Endothelial cell of umbilical vein (primary cell): ENCODE measurements at regions not wholly inside any gene's neighbourhood (a gene's known extent, or its start where the extent isn't known, plus 50 kb on each side); places are given as distances from the start of the nearest gene placed in this dataset.

ENCODE experiments used
- BruUV-seq: library from RNA; stranded (reverse); fragments of 400-500 nt; replicated peaks from 2 replicates; lab custom pipeline; 2021; lab: Mats Ljungman, UMichigan
- CTCF ChIA-PET: fragments of 300-600, 350-600 bp; sonication (Branson Sonifier 250); formaldehyde crosslinking; loops from one replicate; lab custom pipeline; 2021; ENCODE audit warnings: antibody characterized with exemption, inconsistent platforms; lab: Charles Lee
- POLR2A ChIA-PET: fragments of 300-600, 350-600 bp; sonication (Branson Sonifier 250); formaldehyde crosslinking; loops from one replicate; lab custom pipeline; 2021; ENCODE audit warnings: antibody characterized with exemption, inconsistent platforms; lab: Charles Lee
- DNase-seq: peaks from one replicate; pipeline ENCODE4 v3.0.0-alpha.2; 2011; ENCODE audit warnings: low read depth, low spot score
- FAIRE-seq: peaks from 2 replicates; lab custom pipeline; 2011; peaks lifted over from hg19 to GRCh38; lab: Jason Lieb, UNC
- H2AFZ ChIP-seq: 2 replicates; pipeline ENCODE4 v1.6.0; 2012; ENCODE audit warnings: low read depth, low read length, control low read depth, inconsistent platforms
- H3K27ac ChIP-seq: 2 replicates; pipeline ENCODE4 v1.5.1; 2011; ENCODE audit warnings: low read depth, mild to moderate bottlenecking, control low read depth, low read length, moderate library complexity; ENCODE audit not compliant: insufficient read depth
- H3K27me3 ChIP-seq, 2 experiments: 2 replicates each; pipeline versions ENCODE4 v1.6.0 to v1.6.1; 2011; ENCODE audit warnings: low read length in 2 of 2, mixed read lengths in 1 of 2; ENCODE audit not compliant: control insufficient read depth in 2 of 2, insufficient read depth in 2 of 2
- H3K36me3 ChIP-seq, 2 experiments: 2 replicates in 1 of 2; 3 replicates in 1 of 2; pipeline ENCODE4 v1.5.1; 2011; ENCODE audit warnings: low read length in 2 of 2, mild to moderate bottlenecking in 1 of 2, moderate library complexity in 1 of 2; ENCODE audit not compliant: control insufficient read depth in 2 of 2, insufficient read depth in 2 of 2; ENCODE audit errors: extremely low read depth in 1 of 2
- H3K4me1 ChIP-seq: 3 replicates; pipeline ENCODE4 v1.5.1; 2011; ENCODE audit warnings: mild to moderate bottlenecking, low read length; ENCODE audit not compliant: control insufficient read depth, insufficient read depth; ENCODE audit errors: extremely low read depth
- H3K4me2 ChIP-seq: 2 replicates; pipeline ENCODE4 v1.6.1; 2011; ENCODE audit warnings: low read length, control low read depth, mixed read lengths; ENCODE audit not compliant: insufficient read depth
- H3K4me3 ChIP-seq, 3 experiments: fragments of 200-600 bp in 1 of 3; sonication (generic), shearing (Covaris generic) in 1 of 3; replicated peaks in 1 of 3; 2 replicates each; pipeline ENCODE4 v1.5.1; 2011 to 2016; ENCODE audit warnings: control low read depth in 3 of 3, low read length in 3 of 3, mild to moderate bottlenecking in 2 of 3, inconsistent platforms in 1 of 3, low read depth in 1 of 3, moderate library complexity in 1 of 3; ENCODE audit not compliant: insufficient read depth in 1 of 3
- H3K79me2 ChIP-seq: 2 replicates; pipeline ENCODE4 v1.6.0; 2012; ENCODE audit warnings: low read length, inconsistent platforms; ENCODE audit not compliant: control insufficient read depth, insufficient read depth
- H3K9ac ChIP-seq: replicated peaks from 2 replicates; pipeline ENCODE3; 2011; ENCODE audit warnings: low read length, control low read depth; ENCODE audit not compliant: insufficient read depth; ENCODE audit errors: extremely low read depth
- H3K9me1 ChIP-seq: replicated peaks from 3 replicates; pipeline ENCODE4 v1.6.0; 2011; ENCODE audit warnings: mild to moderate bottlenecking, low read length; ENCODE audit not compliant: control insufficient read depth, insufficient read depth; ENCODE audit errors: extremely low read depth
- H3K9me3 ChIP-seq: replicated peaks from 2 replicates; pipeline ENCODE4 v1.5.1; 2012; ENCODE audit warnings: low read length, inconsistent platforms; ENCODE audit not compliant: control insufficient read depth, insufficient read depth
- H4K20me1 ChIP-seq: replicated peaks from 2 replicates; pipeline ENCODE3; 2011; ENCODE audit warnings: mild to moderate bottlenecking, low read length; ENCODE audit not compliant: control insufficient read depth, insufficient read depth; ENCODE audit errors: extremely low read depth
- EZH2 ChIP-seq: IDR thresholded peaks from 2 replicates; pipeline ENCODE4 v1.6.1; 2012; ENCODE audit warnings: borderline replicate concordance, low read depth, mild to moderate bottlenecking, moderate library complexity, low read length, inconsistent platforms; ENCODE audit not compliant: severe bottlenecking
- FOS ChIP-seq: IDR thresholded peaks from 2 replicates; pipeline ENCODE4 v1.6.1; 2011; ENCODE audit warnings: mild to moderate bottlenecking, low read length, moderate library complexity, borderline replicate concordance; ENCODE audit not compliant: insufficient read depth
- JUN ChIP-seq: IDR thresholded peaks from 2 replicates; pipeline ENCODE4 v1.6.1; 2011; ENCODE audit warnings: borderline replicate concordance, low read depth; ENCODE audit not compliant: insufficient read length, insufficient read depth
- MAX ChIP-seq: IDR thresholded peaks from 2 replicates; pipeline ENCODE4 v1.6.1; 2011; ENCODE audit not compliant: insufficient read depth, insufficient read length
- MYC ChIP-seq: IDR thresholded peaks from one replicate; pipeline ENCODE4 v1.6.1; 2011; ENCODE audit warnings: mild to moderate bottlenecking, low read depth, low read length
- POLR2A ChIP-seq: IDR thresholded peaks from 2 replicates; pipeline ENCODE4 v1.6.1; 2012; ENCODE audit warnings: low read depth, mild to moderate bottlenecking, control low read depth, low read length
- POLR2AphosphoS5 ChIP-seq: IDR thresholded peaks from 2 replicates; pipeline ENCODE4 v1.6.1; 2012; ENCODE audit warnings: low read depth, mild to moderate bottlenecking, control low read depth, low read length, moderate library complexity; ENCODE audit not compliant: insufficient read depth
- dilution Hi-C: fragments of 300-500 bp; cut with MboI; formaldehyde crosslinking; loops from one replicate; pipeline ENCODE4 v1.15.0; 2019; ENCODE audit warnings: low sequenced_read_pairs; ENCODE audit not compliant: extremely low pct_ligation_motif_present
- intact Hi-C: fragments of 100-400 bp; cut with micrococcal nuclease; formaldehyde crosslinking; loops from one replicate; pipeline ENCODE4 v1.10.0; 2022
- TF ChIP-seq, protein P1 (sequence below), 2 donors: IDR thresholded peaks; 1 replicate in 1 of 2; 2 replicates in 1 of 2; pipeline ENCODE4 v1.5.1; 2011; ENCODE audit warnings: low read length in 2 of 2, mild to moderate bottlenecking in 2 of 2, moderate library complexity in 2 of 2, control low read depth in 1 of 2, inconsistent platforms in 1 of 2, low read depth in 1 of 2; ENCODE audit not compliant: insufficient read depth in 1 of 2; ENCODE audit errors: extremely low read depth in 1 of 2

DNA sequence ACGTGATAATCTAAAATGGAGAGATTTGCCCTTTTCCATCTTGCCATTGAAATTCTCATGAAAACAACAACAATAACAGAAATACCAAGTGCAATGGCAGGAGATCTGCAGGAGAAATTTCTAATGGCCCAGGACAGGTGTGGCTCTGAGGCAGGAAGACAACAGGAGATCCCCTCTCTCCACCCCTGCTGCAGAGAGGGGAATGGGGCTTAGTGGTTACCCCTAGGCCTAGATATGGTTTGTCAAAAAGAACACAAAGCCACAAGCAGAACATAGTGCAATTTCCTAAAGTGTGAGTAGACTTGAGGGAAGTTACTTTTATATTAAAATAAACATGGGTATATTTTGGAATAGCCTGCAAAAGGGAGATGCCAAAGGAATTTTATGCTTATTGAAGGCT is 369.5 kb downstream of the KCNRG start:
- Histone ChIP-seq H2AFZ (no peak overlapping the region), H3K9me1 (no peaks in the 10 kb centered on the region), H4K20me1 (no peaks in the 10 kb centered on the region), H3K36me3 (no peaks in the 10 kb centered on the region), H3K79me2 (no peaks in the 10 kb centered on the region), H3K27ac (no peak overlapping the region), H3K4me1 (peaks cover 29% of the 10 kb centered on the region), H3K4me2 (no peak overlapping the region), H3K27me3 (no peaks in the 10 kb centered on the region), H3K9me3 (peaks cover 4% of the 10 kb centered on the region), H3K9ac (no peak overlapping the region), H3K4me3 (no peak overlapping the region)
- no peak for DNase-seq
- TF ChIP-seq JUN, result no peak
- no peak for TF ChIP-seq MYC
- TF ChIP-seq EZH2, result no peak
- TF ChIP-seq FOS, result no peak
- no peak for TF ChIP-seq MAX
- TF ChIP-seq POLR2AphosphoS5, result no peak
- TF ChIP-seq POLR2A, result no peak
- TF ChIP-seq, protein P1, sequence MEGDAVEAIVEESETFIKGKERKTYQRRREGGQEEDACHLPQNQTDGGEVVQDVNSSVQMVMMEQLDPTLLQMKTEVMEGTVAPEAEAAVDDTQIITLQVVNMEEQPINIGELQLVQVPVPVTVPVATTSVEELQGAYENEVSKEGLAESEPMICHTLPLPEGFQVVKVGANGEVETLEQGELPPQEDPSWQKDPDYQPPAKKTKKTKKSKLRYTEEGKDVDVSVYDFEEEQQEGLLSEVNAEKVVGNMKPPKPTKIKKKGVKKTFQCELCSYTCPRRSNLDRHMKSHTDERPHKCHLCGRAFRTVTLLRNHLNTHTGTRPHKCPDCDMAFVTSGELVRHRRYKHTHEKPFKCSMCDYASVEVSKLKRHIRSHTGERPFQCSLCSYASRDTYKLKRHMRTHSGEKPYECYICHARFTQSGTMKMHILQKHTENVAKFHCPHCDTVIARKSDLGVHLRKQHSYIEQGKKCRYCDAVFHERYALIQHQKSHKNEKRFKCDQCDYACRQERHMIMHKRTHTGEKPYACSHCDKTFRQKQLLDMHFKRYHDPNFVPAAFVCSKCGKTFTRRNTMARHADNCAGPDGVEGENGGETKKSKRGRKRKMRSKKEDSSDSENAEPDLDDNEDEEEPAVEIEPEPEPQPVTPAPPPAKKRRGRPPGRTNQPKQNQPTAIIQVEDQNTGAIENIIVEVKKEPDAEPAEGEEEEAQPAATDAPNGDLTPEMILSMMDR (IDR thresholded peaks at IDR 0.05; ENCODE audit: extremely low read depth in 1 of 2, insufficient read depth in 1 of 2, low read depth in 1 of 2, low read length in 2 of 2), result no peak
- dilution Hi-C loops (no loop called here), intact Hi-C loops (no loop called here)
- BruUV-seq, result no TSS peak
- CTCF ChIA-PET, result no interaction called here
- POLR2A ChIA-PET, result no interaction called here
- no peak for FAIRE-seq
